ENCODE measurements at regions not wholly inside any gene's neighbourhood (a gene's known extent, or its start where the extent isn't known, plus 50 kb on each side); places are given as distances from the start of the nearest gene placed in this dataset.

DNA sequence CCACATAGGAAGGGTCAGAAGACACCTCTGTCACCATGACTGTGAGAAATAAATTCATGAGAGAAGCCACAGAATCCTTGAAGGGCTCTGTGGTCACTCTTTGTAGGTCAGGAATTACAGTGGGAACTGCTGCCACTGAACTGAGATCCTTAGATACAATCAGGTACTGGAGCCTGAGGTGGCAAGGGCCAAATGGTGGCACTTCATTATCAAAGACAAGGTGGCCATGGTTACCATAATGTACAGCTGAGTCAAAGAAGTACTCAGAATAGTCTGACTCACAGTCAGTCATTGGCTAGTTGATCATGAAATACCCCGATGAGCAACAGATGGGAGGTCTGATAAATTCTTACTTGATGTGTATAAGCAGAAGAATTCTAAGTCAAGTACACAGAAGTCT, 131.9 kb downstream of the RTL3 start:
- H3K27ac ChIP-seq: no peak overlapping the region
- intact Hi-C loops (cut with DNase I; ENCODE audit: low total_unique reads): no loop called here

GRCh38 chrX:78522601-78523000, 136.5 kb downstream of the RTL3 start:
- H3K9me3 ChIP-seq: no peaks in the 10 kb centered on the region
- intact Hi-C loops (cut with DNase I; ENCODE audit: low total_unique reads): no loop called here
- H3K27ac ChIP-seq: no peak overlapping the region
- no peak overlapping the region for H3K4me3 ChIP-seq
- no peaks in the 10 kb centered on the region for H3K27me3 ChIP-seq
- DNase-seq: no peak
- TF ChIP-seq, protein P1, sequence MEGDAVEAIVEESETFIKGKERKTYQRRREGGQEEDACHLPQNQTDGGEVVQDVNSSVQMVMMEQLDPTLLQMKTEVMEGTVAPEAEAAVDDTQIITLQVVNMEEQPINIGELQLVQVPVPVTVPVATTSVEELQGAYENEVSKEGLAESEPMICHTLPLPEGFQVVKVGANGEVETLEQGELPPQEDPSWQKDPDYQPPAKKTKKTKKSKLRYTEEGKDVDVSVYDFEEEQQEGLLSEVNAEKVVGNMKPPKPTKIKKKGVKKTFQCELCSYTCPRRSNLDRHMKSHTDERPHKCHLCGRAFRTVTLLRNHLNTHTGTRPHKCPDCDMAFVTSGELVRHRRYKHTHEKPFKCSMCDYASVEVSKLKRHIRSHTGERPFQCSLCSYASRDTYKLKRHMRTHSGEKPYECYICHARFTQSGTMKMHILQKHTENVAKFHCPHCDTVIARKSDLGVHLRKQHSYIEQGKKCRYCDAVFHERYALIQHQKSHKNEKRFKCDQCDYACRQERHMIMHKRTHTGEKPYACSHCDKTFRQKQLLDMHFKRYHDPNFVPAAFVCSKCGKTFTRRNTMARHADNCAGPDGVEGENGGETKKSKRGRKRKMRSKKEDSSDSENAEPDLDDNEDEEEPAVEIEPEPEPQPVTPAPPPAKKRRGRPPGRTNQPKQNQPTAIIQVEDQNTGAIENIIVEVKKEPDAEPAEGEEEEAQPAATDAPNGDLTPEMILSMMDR (IDR thresholded peaks at IDR 0.05): no peak
- H3K4me1 ChIP-seq: no peaks in the 10 kb centered on the region
- H3K36me3 ChIP-seq: no peaks in the 10 kb centered on the region

More for the DNA sequence above, 131.9 kb downstream of the RTL3 start:
- Histone ChIP-seq H3K4me1 (peaks cover 0 to 7% (median 0%) of the 10 kb centered on the region in 4 donors), H3K4me3 (no peak overlapping the region), H3K27me3 (no peaks in the 10 kb centered on the region), H3K36me3 (no peaks in the 10 kb centered on the region), H3K9me3 (no peaks in the 10 kb centered on the region)
- TF ChIP-seq, protein P1 (IDR thresholded peaks at IDR 0.05): no peak
- no peak for DNase-seq

DNA sequence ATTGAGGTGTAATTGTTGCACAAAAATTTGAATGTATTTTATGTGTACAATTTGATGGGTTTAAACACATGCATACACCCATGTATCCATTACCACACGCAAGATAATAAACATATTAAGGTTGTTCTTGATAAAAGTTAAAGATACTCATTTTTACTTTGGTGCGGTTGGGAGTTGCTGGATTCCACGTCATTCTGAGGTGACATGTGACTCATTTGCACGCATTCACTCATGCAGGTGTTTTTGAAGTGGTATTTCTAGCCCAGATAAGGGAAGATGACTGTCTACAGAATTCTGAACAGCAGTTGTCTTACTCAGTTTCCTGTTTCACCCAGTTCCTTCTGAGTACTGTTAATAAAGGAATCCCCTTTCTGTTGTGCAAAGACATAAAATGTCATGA, 142.0 kb downstream of the RTL3 start:
- H3K36me3 ChIP-seq: no peaks in the 10 kb centered on the region
- H3K27ac ChIP-seq: no peak overlapping the region
- H3K27me3 ChIP-seq: no peaks in the 10 kb centered on the region
- peaks cover 0 to 11% (median 0%) of the 10 kb centered on the region in 4 donors for H3K4me1 ChIP-seq
- H3K4me3 ChIP-seq: no peak overlapping the region
- H3K9me3 ChIP-seq: no peaks in the 10 kb centered on the region
- TF ChIP-seq, protein P1 (IDR thresholded peaks at IDR 0.05): no peak
- intact Hi-C loops (cut with DNase I; ENCODE audit: low total_unique reads): no loop called here
- DNase-seq: no peak

DNA sequence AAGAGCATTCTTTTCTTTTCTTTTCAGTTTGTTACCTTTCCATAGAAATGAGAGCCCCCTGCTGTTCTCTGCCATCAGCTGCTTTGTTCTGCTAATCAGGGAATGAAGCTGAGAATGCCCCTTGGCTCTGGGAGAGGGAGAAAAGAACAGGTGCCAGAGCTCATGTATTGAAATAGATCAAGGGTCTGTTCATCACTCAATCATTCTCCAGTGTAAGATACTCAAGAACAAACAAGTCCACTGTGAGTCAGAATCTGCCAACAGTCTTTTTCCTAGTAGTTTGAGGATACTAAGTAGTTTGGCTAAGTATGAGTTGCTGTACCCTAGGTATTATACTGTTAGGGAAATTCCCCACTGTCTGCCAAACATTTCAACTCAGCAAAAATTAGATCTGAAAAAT, 144.3 kb downstream of the RTL3 start:
- Histone ChIP-seq H3K4me1 (peaks cover 0 to 11% (median 0%) of the 10 kb centered on the region in 4 donors), H3K9me3 (no peaks in the 10 kb centered on the region), H3K27me3 (no peaks in the 10 kb centered on the region), H3K27ac (peak overlapping the region; percentile 44 to 47), H3K36me3 (no peaks in the 10 kb centered on the region), H3K4me3 (no peak overlapping the region)
- TF ChIP-seq, protein P1 (IDR thresholded peaks at IDR 0.05): no peak
- DNase-seq: no peak
- intact Hi-C loops (cut with DNase I; ENCODE audit: low total_unique reads): no loop called here

GRCh38 chrX:78513971-78514738, 145.0 kb downstream of the RTL3 start:
- peaks cover 0 to 11% (median 0%) of the 10 kb centered on the region in 4 donors for H3K4me1 ChIP-seq
- no peaks in the 10 kb centered on the region for H3K36me3 ChIP-seq
- H3K4me3 ChIP-seq: no peak overlapping the region
- DNase-seq: no peak
- H3K9me3 ChIP-seq: no peaks in the 10 kb centered on the region
- peak overlapping the region; percentile 44 to 47 for H3K27ac ChIP-seq
- TF ChIP-seq, protein P1 (IDR thresholded peaks at IDR 0.05): no peak
- no peaks in the 10 kb centered on the region for H3K27me3 ChIP-seq
- intact Hi-C loops (cut with DNase I; ENCODE audit: low total_unique reads): no loop called here
